ENCODE measurements at regions not wholly inside any gene's neighbourhood (a gene's known extent, or its start where the extent isn't known, plus 50 kb on each side); places are given as distances from the start of the nearest gene placed in this dataset.
"Not testable (repeated sequence)": the region's sequence is repeated elsewhere in the genome, so short reads cannot be mapped to it uniquely, and the experiment has no call there.

- intact Hi-C loops (cut with DNase I; ENCODE audit: low total_unique reads), result no loop called here
- H3K4me3 ChIP-seq (ENCODE audit: low read depth, poor library complexity, severe bottlenecking), result no peak overlapping the region
- WGBS, 2 donors, result 90% methylated on average over 1 of the region's 1 CpG
- DNase-seq (ENCODE audit: low spot score in 2 of 2), result no peak
- TF ChIP-seq POLR2A (IDR thresholded peaks at IDR 0.05) (no peak), CTCF (IDR thresholded peaks at IDR 0.05) (no peak)
These were observed 97.0 kb downstream of the RBMX2 start for GRCh38 chrX:130498653-130499274.

DNA sequence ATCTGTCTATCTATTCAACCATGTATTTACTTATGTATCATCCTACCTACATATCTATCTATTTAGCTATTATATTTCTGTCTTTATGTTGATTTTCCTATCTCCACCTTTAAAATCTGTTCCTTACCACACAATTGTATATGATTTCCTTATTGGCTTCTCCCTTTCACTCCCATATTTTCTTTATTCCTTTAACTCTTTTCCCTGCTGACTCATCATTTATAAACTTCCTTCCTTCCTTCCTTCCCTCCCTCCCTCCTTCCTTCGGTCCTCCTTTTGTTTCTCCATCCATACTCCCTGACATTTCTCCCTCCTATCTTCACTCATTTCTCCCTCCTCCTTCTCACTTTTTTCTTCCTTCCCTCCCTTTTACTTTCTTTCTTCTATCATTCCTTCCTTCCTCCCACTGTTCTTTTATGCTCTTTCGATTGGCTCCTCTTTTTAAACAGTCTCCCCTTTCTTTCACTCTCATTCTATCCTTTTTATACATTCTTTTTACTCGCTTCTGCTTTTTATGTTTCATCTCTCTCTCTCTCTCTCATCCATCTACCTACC lies 100.3 kb downstream of the RBMX2 start:
- H3K4me3 ChIP-seq (ENCODE audit: low read depth, poor library complexity, severe bottlenecking), result no peak overlapping the region
- no peak for TF ChIP-seq CTCF (IDR thresholded peaks at IDR 0.05)
- TF ChIP-seq POLR2A (IDR thresholded peaks at IDR 0.05), result no peak
- WGBS, 2 donors, result 61 to 66% methylated on average over 3 of the region's 3 CpGs
- intact Hi-C loops (cut with DNase I; ENCODE audit: low total_unique reads), result no loop called here
- no peak for DNase-seq (ENCODE audit: low spot score in 2 of 2)

GRCh38 chrX:130504019-130504418 lies 102.2 kb downstream of the RBMX2 start:
- intact Hi-C loops (cut with DNase I; ENCODE audit: low total_unique reads), result no loop called here
- 81 to 86% methylated on average over 2 of the region's 2 CpGs for WGBS, 2 donors
- DNase-seq (ENCODE audit: low spot score in 2 of 2), result no peak
- TF ChIP-seq POLR2A (IDR thresholded peaks at IDR 0.05) (no peak), CTCF (IDR thresholded peaks at IDR 0.05) (no peak)
- no peak overlapping the region for H3K4me3 ChIP-seq (ENCODE audit: low read depth, poor library complexity, severe bottlenecking)

GRCh38 chrX:130507015-130507414 lies 105.2 kb downstream of the RBMX2 start:
- WGBS, 2 donors, result 80 to 86% methylated on average over 2 of the region's 2 CpGs
- intact Hi-C loops (cut with DNase I; ENCODE audit: low total_unique reads), result no loop called here
- DNase-seq (ENCODE audit: low spot score in 2 of 2), result no peak
- no peak overlapping the region for H3K4me3 ChIP-seq (ENCODE audit: low read depth, poor library complexity, severe bottlenecking)
- no peak for TF ChIP-seq POLR2A (IDR thresholded peaks at IDR 0.05)
- TF ChIP-seq CTCF (IDR thresholded peaks at IDR 0.05), result no peak

- H3K4me3 ChIP-seq (ENCODE audit: low read depth, poor library complexity, severe bottlenecking); intact Hi-C loops (cut with DNase I; ENCODE audit: low total_unique reads); DNase-seq (ENCODE audit: low spot score in 2 of 2): not testable (repeated sequence)
- 78 to 83% methylated on average over 3 of the region's 3 CpGs for WGBS, 2 donors
These were observed 110.7 kb downstream of the RBMX2 start for GRCh38 chrX:130512534-130512933.

- TF ChIP-seq POLR2A (IDR thresholded peaks at IDR 0.05) (no peak), CTCF (IDR thresholded peaks at IDR 0.05) (no peak)
- H3K4me3 ChIP-seq (ENCODE audit: low read depth, poor library complexity, severe bottlenecking), result no peak overlapping the region
- WGBS, 2 donors, result 79 to 93% methylated on average over 1 of the region's 1 CpG
- intact Hi-C loops (cut with DNase I; ENCODE audit: low total_unique reads), result no loop called here
- no peak for DNase-seq (ENCODE audit: low spot score in 2 of 2)
These were observed 114.3 kb downstream of the RBMX2 start for GRCh38 chrX:130516123-130516522.
